Rectal smooth muscle tissue (tissue), 1 donor: ENCODE measurements at regions not wholly inside any gene's neighbourhood (a gene's known extent, or its start where the extent isn't known, plus 50 kb on each side); places are given as distances from the start of the nearest gene placed in this dataset.

Experiments
- H3K27ac ChIP-seq: one replicate; pipeline ENCODE4 v1.7.0; 2013; ENCODE audit warnings: low read depth, low read length, inconsistent platforms
- H3K27me3 ChIP-seq: one replicate; pipeline ENCODE4 v1.7.0; 2013; ENCODE audit warnings: low read length; ENCODE audit not compliant: control insufficient read depth, insufficient read depth
- H3K36me3 ChIP-seq: one replicate; pipeline ENCODE4 v1.7.0; 2013; ENCODE audit warnings: low read length; ENCODE audit not compliant: control insufficient read depth, insufficient read depth
- H3K4me1 ChIP-seq: one replicate; pipeline ENCODE4 v1.7.0; 2013; ENCODE audit warnings: low read length; ENCODE audit not compliant: control insufficient read depth, insufficient read depth
- H3K4me3 ChIP-seq: one replicate; pipeline ENCODE4 v1.7.0; 2013; ENCODE audit warnings: low read length
- H3K9ac ChIP-seq: one replicate; pipeline ENCODE4 v1.7.0; 2013; ENCODE audit warnings: low read length

GRCh38 chr4:12319765-12320164 lies 891.1 kb upstream of the HS3ST1 start:
- Histone ChIP-seq H3K27ac (no peak overlapping the region), H3K4me3 (no peak overlapping the region), H3K36me3 (no peaks in the 10 kb centered on the region), H3K27me3 (no peaks in the 10 kb centered on the region), H3K9ac (no peak overlapping the region), H3K4me1 (no peaks in the 10 kb centered on the region)

DNA sequence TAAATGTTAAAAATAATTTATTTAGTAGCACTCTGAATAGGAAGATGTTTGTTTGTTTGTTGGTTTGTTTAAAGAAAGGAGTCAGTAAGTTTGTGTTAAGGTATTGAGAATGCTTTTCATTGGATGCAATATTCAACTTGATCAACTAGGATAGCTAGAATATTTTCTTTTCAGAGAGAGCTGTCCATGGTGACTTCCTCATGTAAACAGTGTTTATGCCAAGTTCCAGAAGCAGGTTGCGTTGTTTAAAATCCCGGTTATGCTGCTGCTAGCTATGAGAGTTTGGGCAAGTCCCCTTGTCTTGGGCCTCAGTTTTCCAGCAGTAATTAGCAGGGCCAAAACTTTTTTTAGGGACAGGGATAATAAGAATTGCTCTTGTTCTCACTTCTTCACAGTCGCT lies 876.2 kb upstream of the HS3ST1 start:
- no peak overlapping the region for H3K4me3 ChIP-seq
- no peak overlapping the region for H3K9ac ChIP-seq
- no peak overlapping the region for H3K27ac ChIP-seq
- H3K27me3 ChIP-seq = no peaks in the 10 kb centered on the region
- H3K36me3 ChIP-seq = no peaks in the 10 kb centered on the region
- H3K4me1 ChIP-seq = no peaks in the 10 kb centered on the region

- H3K4me1 ChIP-seq = no peaks in the 10 kb centered on the region
- H3K36me3 ChIP-seq = no peaks in the 10 kb centered on the region
- no peak overlapping the region for H3K27ac ChIP-seq
- H3K27me3 ChIP-seq = no peaks in the 10 kb centered on the region
- no peak overlapping the region for H3K9ac ChIP-seq
- no peak overlapping the region for H3K4me3 ChIP-seq
These were observed 867.7 kb upstream of the HS3ST1 start for GRCh38 chr4:12296366-12296765.

DNA sequence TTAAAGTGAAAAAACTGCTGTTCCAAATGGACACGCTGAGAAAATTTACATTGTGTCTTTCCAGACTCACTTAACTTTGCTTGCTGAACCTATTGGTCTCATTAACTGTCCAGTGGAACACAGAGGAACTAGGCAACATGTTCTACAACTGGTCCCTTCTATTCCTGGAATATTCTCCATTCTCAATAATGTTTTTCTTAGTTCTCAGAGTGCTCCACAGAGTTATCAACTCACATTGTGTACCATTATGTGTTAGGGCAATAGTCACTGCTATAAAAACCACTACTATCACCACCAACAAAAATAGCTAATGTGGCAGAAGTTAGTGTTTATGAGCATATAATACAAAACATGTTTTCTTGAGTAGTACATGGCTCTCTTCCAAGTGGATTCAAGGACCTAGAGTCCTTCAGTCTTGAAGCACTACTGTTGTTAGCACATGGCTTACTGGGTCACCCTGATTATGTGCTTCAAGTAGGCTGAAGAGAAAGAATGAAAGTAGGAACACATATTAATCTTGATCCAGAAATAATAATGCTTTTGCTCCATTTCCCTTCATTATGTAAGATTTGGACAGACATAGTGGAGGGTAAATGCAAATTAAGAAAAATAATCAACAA lies 865.3 kb upstream of the HS3ST1 start:
- no peaks in the 10 kb centered on the region for H3K27me3 ChIP-seq
- H3K9ac ChIP-seq = no peak overlapping the region
- no peaks in the 10 kb centered on the region for H3K4me1 ChIP-seq
- no peaks in the 10 kb centered on the region for H3K36me3 ChIP-seq
- no peak overlapping the region for H3K27ac ChIP-seq
- H3K4me3 ChIP-seq = no peak overlapping the region

- H3K27me3 ChIP-seq = no peaks in the 10 kb centered on the region
- H3K36me3 ChIP-seq = no peaks in the 10 kb centered on the region
- H3K4me1 ChIP-seq = no peaks in the 10 kb centered on the region
- no peak overlapping the region for H3K9ac ChIP-seq
- no peak overlapping the region for H3K4me3 ChIP-seq
- H3K27ac ChIP-seq = no peak overlapping the region
These were observed 857.7 kb upstream of the HS3ST1 start for GRCh38 chr4:12286351-12286750.

DNA sequence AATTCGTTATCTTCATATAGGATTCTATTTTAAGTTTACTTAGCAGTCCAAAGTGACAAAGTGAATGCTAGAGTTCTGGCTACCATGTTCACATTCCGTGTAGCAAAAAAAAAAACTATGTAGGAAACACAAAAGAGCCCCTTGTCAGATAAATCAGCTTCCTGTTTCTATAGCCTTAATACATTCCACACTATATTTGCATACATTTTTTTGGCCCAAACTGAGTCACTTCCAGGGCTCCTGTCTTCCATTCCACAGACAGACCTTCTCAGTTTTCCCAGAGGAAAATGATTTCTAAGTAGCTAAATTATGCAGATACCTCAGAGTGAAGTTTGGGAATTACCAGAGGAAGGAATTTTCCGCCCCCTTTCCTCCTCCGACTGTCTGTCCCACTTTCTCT lies 841.9 kb upstream of the HS3ST1 start:
- Histone ChIP-seq H3K27ac (no peak overlapping the region), H3K36me3 (no peaks in the 10 kb centered on the region), H3K4me3 (no peak overlapping the region)

DNA sequence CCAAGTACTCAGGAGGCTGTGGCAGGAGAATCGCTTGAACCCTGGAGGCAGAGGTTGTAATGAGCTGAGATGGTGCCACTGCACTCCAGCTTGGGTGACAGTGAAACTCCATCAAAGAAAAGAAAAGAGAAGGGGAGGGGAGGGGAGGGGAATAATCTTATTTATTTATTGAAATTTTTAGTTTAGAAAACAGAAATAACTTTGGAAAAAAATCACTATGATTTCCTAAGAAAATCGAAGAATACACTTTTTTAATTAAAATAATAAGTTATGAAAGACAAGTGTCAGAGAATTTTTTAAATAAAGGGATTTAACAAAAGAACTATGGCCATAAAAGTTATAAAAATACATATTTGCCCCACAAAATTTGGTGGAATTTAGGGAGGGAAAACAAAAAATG lies 836.9 kb upstream of the HS3ST1 start:
- Histone ChIP-seq H3K4me1 (no peaks in the 10 kb centered on the region), H3K9ac (no peak overlapping the region), H3K4me3 (no peak overlapping the region), H3K27ac (no peak overlapping the region), H3K27me3 (no peaks in the 10 kb centered on the region), H3K36me3 (no peaks in the 10 kb centered on the region)

More for the DNA sequence above, 841.9 kb upstream of the HS3ST1 start:
- no peak overlapping the region for H3K9ac ChIP-seq
- no peaks in the 10 kb centered on the region for H3K27me3 ChIP-seq
- no peaks in the 10 kb centered on the region for H3K4me1 ChIP-seq

DNA sequence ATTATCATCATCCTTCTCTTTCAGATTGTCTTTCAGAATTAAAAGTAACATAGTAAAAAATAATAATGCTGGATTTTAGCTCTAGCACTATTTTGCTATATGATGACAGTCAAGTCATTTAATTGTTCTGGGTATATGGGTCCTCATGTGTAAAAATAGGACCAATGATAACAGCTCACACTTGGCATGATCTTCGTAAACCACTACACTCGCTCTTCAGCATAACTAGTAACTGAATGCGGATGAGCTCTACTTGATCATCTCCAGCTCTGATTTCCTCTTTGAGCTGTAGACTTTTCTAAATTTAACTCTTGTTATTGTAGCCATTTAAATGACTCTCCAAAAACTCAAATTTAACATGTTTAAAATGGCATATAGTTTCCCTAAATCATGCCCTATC lies 831.8 kb upstream of the HS3ST1 start:
- no peaks in the 10 kb centered on the region for H3K4me1 ChIP-seq
- H3K27me3 ChIP-seq = no peaks in the 10 kb centered on the region
- no peak overlapping the region for H3K9ac ChIP-seq
- no peak overlapping the region for H3K4me3 ChIP-seq
- no peaks in the 10 kb centered on the region for H3K36me3 ChIP-seq
- H3K27ac ChIP-seq = no peak overlapping the region

DNA sequence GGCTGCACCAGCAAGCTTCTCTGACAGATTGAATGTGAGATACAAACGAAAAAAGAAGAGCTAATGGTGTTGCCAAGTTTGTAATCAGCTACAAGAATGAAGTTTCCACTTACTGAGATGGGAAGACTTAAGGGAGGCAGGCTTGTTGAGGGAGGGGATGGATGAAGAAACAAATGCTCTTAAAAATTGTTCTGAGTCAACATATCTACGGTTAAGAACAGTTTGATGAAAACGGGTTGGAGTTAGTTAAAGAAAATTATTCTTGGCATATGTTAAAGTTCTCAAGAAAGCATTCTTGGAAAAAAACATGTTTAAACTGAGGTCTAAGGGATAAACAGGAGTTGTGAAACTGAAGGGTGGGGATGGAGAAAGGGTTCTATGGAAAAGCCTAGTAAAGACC lies 816.3 kb upstream of the HS3ST1 start:
- Histone ChIP-seq H3K27ac (no peak overlapping the region), H3K9ac (no peak overlapping the region), H3K4me3 (no peak overlapping the region), H3K36me3 (no peaks in the 10 kb centered on the region), H3K27me3 (no peaks in the 10 kb centered on the region), H3K4me1 (no peaks in the 10 kb centered on the region)

GRCh38 chr4:12242354-12242753 lies 813.7 kb upstream of the HS3ST1 start:
- Histone ChIP-seq H3K36me3 (no peaks in the 10 kb centered on the region), H3K27me3 (no peaks in the 10 kb centered on the region), H3K27ac (no peak overlapping the region), H3K4me1 (no peaks in the 10 kb centered on the region), H3K9ac (no peak overlapping the region), H3K4me3 (no peak overlapping the region)

DNA sequence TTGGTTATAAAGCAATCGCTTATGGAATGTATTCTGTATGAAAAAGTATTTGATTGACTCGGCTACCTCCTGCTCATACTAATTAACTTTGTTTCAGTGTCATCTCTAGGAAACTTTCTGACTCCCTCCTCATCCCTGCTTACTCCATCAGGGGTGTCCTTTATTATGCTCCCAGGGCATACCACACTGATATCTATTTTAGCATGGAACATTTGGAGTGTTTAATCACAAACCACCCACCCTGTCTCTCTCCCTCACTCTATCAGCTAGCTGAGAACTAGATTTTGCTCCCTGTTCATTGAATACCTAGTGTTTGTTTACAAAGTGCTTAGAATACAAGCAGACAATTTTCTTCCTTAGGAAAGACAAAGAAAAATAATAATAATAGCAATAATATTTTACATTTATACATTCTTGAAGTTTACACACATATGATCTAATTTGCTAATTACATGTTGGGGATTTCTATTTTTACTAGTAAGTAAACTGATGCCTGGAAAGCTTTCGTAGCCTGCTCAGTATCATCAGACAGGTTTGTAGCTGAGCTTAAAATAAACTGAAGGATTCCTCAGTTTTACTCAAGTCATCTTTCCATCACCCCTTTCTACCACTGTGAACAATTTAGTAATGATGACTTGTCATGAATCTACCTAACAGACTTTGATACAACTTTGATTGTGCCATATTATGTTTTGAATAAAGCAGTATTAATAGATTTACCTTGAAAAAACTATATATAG lies 811.4 kb upstream of the HS3ST1 start:
- H3K4me1 ChIP-seq = no peaks in the 10 kb centered on the region
- H3K27ac ChIP-seq = no peak overlapping the region
- no peak overlapping the region for H3K9ac ChIP-seq
- H3K4me3 ChIP-seq = no peak overlapping the region
- H3K36me3 ChIP-seq = no peaks in the 10 kb centered on the region
- H3K27me3 ChIP-seq = no peaks in the 10 kb centered on the region

DNA sequence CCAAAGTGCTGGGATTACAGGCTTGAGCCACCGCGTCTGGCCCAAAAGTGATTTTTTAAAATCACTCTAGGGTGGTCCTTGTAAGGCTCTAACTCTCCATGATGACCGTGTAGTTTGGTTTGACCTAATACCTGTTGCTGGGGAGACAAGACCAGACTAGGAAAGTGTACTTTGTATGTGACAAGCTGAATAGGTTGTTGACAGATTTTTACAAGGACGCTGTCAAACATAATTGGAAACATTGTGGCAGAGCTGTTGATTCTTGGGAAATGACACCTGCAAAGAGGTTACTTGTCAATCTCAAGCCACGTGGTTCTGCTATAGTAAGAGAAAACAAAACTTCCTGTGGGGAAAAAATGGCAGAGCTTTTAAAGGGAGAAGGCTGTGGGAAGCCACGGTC lies 802.4 kb upstream of the HS3ST1 start:
- Histone ChIP-seq H3K27me3 (no peaks in the 10 kb centered on the region), H3K4me1 (no peaks in the 10 kb centered on the region), H3K4me3 (no peak overlapping the region), H3K27ac (no peak overlapping the region), H3K36me3 (no peaks in the 10 kb centered on the region), H3K9ac (no peak overlapping the region)

- H3K36me3 ChIP-seq = no peaks in the 10 kb centered on the region
- H3K27ac ChIP-seq = no peak overlapping the region
- H3K4me1 ChIP-seq = no peaks in the 10 kb centered on the region
- no peak overlapping the region for H3K4me3 ChIP-seq
- H3K9ac ChIP-seq = no peak overlapping the region
- no peaks in the 10 kb centered on the region for H3K27me3 ChIP-seq
These were observed 792.3 kb upstream of the HS3ST1 start for GRCh38 chr4:12221031-12221430.
